ENCODE measurements at regions not wholly inside any gene's neighbourhood (a gene's known extent, or its start where the extent isn't known, plus 50 kb on each side); places are given as distances from the start of the nearest gene placed in this dataset.
"Not testable (repeated sequence)": the region's sequence is repeated elsewhere in the genome, so short reads cannot be mapped to it uniquely, and the experiment has no call there.

DNA sequence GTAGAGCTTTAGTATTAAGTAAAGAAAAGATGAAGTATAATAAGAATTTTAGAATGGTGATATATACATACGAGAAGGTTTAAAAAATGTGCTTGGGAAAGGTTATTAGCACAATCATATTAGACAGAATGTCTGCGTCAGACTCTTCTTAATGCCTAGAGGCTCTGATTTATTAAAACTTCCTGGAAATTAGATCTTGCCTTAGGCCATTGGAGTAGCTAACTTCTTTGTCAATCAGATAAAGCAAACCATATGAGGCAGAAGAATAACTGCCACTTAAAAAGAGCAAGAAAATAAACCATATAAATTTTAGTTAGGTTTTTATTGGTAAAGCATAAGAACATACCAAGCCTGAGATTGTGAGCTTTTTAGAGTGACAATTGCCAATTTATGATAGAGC lies 309.1 kb downstream of the TLL1 start:
- TF ChIP-seq, protein P1, sequence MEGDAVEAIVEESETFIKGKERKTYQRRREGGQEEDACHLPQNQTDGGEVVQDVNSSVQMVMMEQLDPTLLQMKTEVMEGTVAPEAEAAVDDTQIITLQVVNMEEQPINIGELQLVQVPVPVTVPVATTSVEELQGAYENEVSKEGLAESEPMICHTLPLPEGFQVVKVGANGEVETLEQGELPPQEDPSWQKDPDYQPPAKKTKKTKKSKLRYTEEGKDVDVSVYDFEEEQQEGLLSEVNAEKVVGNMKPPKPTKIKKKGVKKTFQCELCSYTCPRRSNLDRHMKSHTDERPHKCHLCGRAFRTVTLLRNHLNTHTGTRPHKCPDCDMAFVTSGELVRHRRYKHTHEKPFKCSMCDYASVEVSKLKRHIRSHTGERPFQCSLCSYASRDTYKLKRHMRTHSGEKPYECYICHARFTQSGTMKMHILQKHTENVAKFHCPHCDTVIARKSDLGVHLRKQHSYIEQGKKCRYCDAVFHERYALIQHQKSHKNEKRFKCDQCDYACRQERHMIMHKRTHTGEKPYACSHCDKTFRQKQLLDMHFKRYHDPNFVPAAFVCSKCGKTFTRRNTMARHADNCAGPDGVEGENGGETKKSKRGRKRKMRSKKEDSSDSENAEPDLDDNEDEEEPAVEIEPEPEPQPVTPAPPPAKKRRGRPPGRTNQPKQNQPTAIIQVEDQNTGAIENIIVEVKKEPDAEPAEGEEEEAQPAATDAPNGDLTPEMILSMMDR (IDR thresholded peaks at IDR 0.05; ENCODE audit: low read depth, low read length, missing control alignments): no peak
- H3K4me3 ChIP-seq (replicated peaks; ENCODE audit: low read depth, low read length): no peak overlapping the region
- DNase-seq (ENCODE audit: extremely low read depth, low read depth): no peak

DNA sequence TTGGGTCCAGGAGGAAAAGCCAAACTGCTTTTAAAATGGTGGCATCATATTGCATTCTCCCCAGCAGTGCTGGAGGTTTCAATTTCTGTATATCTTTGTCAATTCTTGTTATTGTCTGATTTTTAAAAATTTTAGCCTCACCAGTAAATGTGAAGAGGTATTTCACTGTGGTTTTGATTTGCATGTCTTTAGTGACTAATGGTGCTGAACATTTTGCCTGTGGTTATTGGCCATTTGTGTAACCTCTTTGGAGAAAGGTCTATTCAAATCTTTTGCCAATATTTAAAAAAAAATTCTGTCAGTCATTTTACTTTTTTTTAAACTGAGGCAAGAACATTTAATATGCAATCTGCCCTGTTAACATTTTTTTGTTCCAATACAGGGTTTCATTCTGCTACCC lies 322.1 kb downstream of the TLL1 start:
- no peak overlapping the region for H3K4me3 ChIP-seq (replicated peaks; ENCODE audit: low read depth, low read length)
- no peak for DNase-seq (ENCODE audit: extremely low read depth, low read depth)
- TF ChIP-seq, protein P1 (IDR thresholded peaks at IDR 0.05; ENCODE audit: low read depth, low read length, missing control alignments): no peak

DNA sequence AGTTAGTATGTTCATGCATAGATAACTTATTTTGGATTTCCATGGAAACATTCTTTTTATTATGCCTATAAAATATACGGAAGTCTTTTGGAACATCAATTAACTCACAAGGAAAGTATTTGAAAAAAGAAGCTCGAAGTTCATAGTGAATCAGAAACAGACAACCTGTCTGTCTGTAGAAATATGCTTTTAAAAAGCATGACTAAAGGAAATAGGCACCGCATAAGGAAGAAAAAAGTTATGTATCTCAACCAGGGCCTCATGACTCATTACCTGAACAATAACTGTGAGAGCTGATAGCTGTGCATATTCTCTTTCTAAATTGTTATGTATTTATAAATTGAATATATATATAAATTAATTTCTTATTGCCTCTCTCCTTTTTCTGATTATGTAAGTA lies 324.1 kb downstream of the TLL1 start:
- DNase-seq (ENCODE audit: extremely low read depth, low read depth): no peak
- H3K4me3 ChIP-seq (replicated peaks; ENCODE audit: low read depth, low read length): no peak overlapping the region
- TF ChIP-seq, protein P1 (IDR thresholded peaks at IDR 0.05; ENCODE audit: low read depth, low read length, missing control alignments): no peak

DNA sequence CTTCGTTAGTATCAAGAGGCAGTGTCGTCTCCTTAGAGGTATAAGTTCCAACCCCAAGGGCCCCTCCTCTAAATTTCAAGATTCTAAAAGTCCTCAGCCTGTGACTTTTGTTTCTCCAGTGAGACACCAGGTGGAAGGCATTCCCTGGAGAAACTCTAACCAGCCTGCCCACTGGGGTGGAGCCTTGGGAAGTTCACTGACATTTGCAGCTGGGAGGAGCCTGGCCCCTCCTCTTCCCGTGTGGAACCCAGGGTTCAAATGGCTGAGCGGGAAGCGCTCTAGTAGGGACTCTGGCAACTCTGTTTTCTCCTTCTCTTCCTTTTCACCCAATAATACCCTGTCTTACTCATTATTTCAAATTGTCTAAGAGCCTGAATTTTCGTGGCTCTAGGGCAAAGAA lies 325.0 kb downstream of the TLL1 start:
- TF ChIP-seq, protein P1 (IDR thresholded peaks at IDR 0.05; ENCODE audit: low read depth, low read length, missing control alignments): no peak
- DNase-seq (ENCODE audit: extremely low read depth, low read depth): no peak

DNA sequence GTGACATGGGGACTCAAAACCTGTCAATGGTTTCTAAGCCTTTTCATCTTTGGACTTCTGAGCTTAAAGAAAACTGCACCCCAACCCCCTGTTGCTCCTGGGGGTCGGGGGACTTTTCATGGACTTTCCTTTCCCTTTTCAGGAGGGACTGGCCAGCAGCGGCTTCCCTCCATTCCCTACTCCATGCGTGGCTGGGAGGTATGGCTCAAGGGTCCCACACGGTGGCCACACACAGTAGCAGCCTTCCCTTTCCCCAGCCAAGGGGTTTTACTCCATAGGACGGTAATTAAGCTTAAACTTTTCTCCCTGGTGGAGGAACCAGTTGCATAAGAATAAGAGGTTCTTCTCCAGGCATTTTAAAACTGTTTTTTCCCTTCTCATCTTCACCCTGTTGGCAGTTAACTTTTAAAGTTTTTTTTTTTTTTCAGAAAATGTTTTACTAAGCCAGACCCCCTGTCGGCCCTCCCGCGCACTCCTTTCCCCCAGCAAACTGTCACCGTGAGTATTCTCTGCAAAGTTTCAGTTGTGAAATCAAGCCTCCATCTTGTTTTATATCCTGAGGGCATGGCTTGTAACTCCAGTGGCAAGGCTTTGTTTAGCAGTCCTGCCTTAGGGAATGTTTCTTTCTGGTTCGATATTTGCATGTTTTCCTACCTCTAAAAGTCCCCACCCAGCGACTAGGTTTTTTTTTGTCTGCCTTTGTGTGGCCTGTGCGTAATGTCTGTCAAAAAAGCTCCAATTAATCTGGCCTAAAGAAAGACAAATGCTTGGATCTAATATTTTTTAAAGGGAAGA lies 325.7 kb downstream of the TLL1 start:
- TF ChIP-seq, protein P1 (IDR thresholded peaks at IDR 0.05; ENCODE audit: low read depth, low read length, missing control alignments): no peak
- DNase-seq (ENCODE audit: extremely low read depth, low read depth): no peak
- no peak overlapping the region for H3K4me3 ChIP-seq (replicated peaks; ENCODE audit: low read depth, low read length)

More for the DNA sequence above, 325.0 kb downstream of the TLL1 start:
- no peak overlapping the region for H3K4me3 ChIP-seq (replicated peaks; ENCODE audit: low read depth, low read length)

DNA sequence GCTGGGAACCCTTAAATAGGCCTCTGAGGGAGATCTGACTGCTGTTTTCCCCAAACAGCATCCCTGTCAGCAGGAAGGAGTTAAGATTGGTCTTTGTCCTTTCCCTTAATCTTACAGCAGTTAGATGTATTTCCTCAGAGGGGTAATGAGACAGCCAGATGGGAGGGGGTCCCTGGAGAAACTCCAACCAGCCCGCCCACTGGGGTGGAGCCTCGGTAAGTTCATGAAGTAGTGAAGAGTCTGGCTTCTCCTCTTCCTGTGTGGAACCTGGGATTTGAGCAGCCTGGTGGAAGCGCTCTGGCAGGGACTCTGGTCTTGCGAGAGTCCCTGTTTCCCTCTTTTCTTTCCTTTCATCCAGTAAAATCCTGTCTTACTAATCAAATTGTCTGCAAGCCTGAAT lies 330.0 kb downstream of the TLL1 start:
- TF ChIP-seq, protein P1 (IDR thresholded peaks at IDR 0.05; ENCODE audit: low read depth, low read length, missing control alignments): no peak
- no peak overlapping the region for H3K4me3 ChIP-seq (replicated peaks; ENCODE audit: low read depth, low read length)
- DNase-seq (ENCODE audit: extremely low read depth, low read depth): no peak

DNA sequence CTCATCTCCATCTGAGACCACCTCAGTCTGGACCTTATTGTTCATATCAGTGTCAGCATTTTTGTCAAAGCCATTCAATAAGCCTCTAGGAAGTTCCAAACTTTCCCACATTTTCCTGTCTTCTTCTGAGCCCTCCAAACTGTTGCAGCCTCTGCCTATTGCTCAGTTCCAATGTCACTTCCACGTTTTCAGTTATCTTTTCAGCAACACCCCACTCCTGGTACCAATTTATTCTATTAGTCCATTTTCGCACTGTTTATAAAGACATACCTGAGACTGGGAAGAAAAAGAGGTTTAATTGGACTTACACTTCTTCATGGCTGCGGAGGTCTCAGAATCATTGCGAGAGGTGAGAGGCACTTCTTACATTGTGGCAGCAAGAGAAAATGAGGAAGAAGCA lies 339.3 kb downstream of the TLL1 start:
- not testable (repeated sequence) for H3K4me3 ChIP-seq (replicated peaks; ENCODE audit: low read depth, low read length); DNase-seq (ENCODE audit: extremely low read depth, low read depth)

All from HFF-Myc (cell line).